SU-DHL-6 (cell line): ENCODE measurements at regions not wholly inside any gene's neighbourhood (a gene's known extent, or its start where the extent isn't known, plus 50 kb on each side); places are given as distances from the start of the nearest gene placed in this dataset.

Source experiments
- H2AFZ ChIP-seq: fragments of 200-600 bp; sonication (generic); 2 replicates; pipeline ENCODE4 v1.6.1; 2014; ENCODE audit warnings: low read depth, mild to moderate bottlenecking, moderate library complexity, mixed read lengths, antibody characterized with exemption, low read length; ENCODE audit not compliant: severe bottlenecking
- H3F3A ChIP-seq: fragments of 200-600 bp; shearing (Covaris generic); 2 replicates; pipeline ENCODE4 v1.6.0; 2016; ENCODE audit warnings: antibody characterized with exemption, mild to moderate bottlenecking; ENCODE audit not compliant: insufficient read depth
- H3K27ac ChIP-seq: fragments of 200-600 bp; sonication (generic); 2 replicates; pipeline ENCODE4 v1.5.1; 2016; ENCODE audit warnings: low read depth, mild to moderate bottlenecking, low read length, moderate library complexity, mixed read lengths
- H3K27me3 ChIP-seq: fragments of 200-600 bp; sonication (generic), shearing (Covaris generic); 2 replicates; pipeline ENCODE4 v1.6.0; 2014; ENCODE audit warnings: mild to moderate bottlenecking, low read length
- H3K36me3 ChIP-seq: fragments of 200-600 bp; sonication (generic); 2 replicates; pipeline ENCODE4 v1.6.1; 2014; ENCODE audit warnings: mild to moderate bottlenecking, low read length, mixed read lengths
- H3K4me2 ChIP-seq: fragments of 300-600, 200-600 bp; shearing (Covaris generic), sonication (generic); 2 replicates; pipeline ENCODE4 v1.6.0; 2014; ENCODE audit warnings: low read length, low read depth, mild to moderate bottlenecking; ENCODE audit not compliant: poor library complexity, severe bottlenecking
- H3K4me3 ChIP-seq: fragments of 200-600 bp; sonication (generic); 2 replicates; pipeline ENCODE4 v1.5.1; 2014; ENCODE audit warnings: antibody characterized with exemption, low read length, mild to moderate bottlenecking, mixed read lengths; ENCODE audit not compliant: insufficient read depth, poor library complexity, severe bottlenecking
- H3K79me2 ChIP-seq: fragments of 200-600 bp; sonication (generic); 2 replicates; pipeline ENCODE4 v1.6.1; 2014; ENCODE audit warnings: mild to moderate bottlenecking, low read length, moderate library complexity; ENCODE audit not compliant: insufficient read depth
- H3K9ac ChIP-seq: fragments of 200-600 bp; sonication (generic); 2 replicates; pipeline ENCODE4 v1.7.0; 2014; ENCODE audit warnings: mild to moderate bottlenecking, low read length
- H3K9me2 ChIP-seq: fragments of 200-600 bp; sonication (generic); replicated peaks from 2 replicates; pipeline ENCODE4 v1.6.1; 2014; ENCODE audit warnings: low read length; ENCODE audit not compliant: insufficient read depth
- H3K9me3 ChIP-seq: fragments of 200-600 bp; sonication (generic); 2 replicates; pipeline ENCODE4 v1.6.1; 2014; ENCODE audit warnings: low read length, mixed read lengths; ENCODE audit not compliant: insufficient read depth
- H4K20me1 ChIP-seq: fragments of 200-600 bp; sonication (generic); 2 replicates; pipeline ENCODE4 v1.6.1; 2014; ENCODE audit warnings: low read depth, mild to moderate bottlenecking, antibody characterized with exemption, low read length, moderate library complexity, mixed read lengths
- CTCF ChIP-seq: fragments of 200-600 bp; sonication (generic); IDR thresholded peaks from one replicate; pipeline ENCODE4 v1.5.1; 2017; ENCODE audit warnings: antibody characterized with exemption, mild to moderate bottlenecking, low read length, moderate library complexity; ENCODE audit not compliant: insufficient read depth, poor library complexity, severe bottlenecking
- EZH2phosphoT487 ChIP-seq: fragments of 200-600 bp; sonication (generic), shearing (Covaris generic); conservative IDR thresholded peaks from 2 replicates; pipeline ENCODE4 v1.6.1; 2018; ENCODE audit warnings: mild to moderate bottlenecking, antibody characterized with exemption, low read length, moderate library complexity, mixed read lengths

GRCh38 chr11:79600711-79601110, 159.9 kb upstream of the TENM4 start:
- Histone ChIP-seq H3K4me3 (no peak overlapping the region), H3F3A (no peaks in the 10 kb centered on the region), H4K20me1 (no peaks in the 10 kb centered on the region), H3K9me2 (no peaks in the 10 kb centered on the region), H2AFZ (no peak overlapping the region), H3K36me3 (no peaks in the 10 kb centered on the region), H3K27me3 (no peaks in the 10 kb centered on the region), H3K9me3 (no peaks in the 10 kb centered on the region), H3K4me2 (no peak overlapping the region), H3K9ac (no peak overlapping the region), H3K79me2 (no peaks in the 10 kb centered on the region), H3K27ac (no peak overlapping the region)
- TF ChIP-seq EZH2phosphoT487, result no peak
- TF ChIP-seq CTCF, result no peak

DNA sequence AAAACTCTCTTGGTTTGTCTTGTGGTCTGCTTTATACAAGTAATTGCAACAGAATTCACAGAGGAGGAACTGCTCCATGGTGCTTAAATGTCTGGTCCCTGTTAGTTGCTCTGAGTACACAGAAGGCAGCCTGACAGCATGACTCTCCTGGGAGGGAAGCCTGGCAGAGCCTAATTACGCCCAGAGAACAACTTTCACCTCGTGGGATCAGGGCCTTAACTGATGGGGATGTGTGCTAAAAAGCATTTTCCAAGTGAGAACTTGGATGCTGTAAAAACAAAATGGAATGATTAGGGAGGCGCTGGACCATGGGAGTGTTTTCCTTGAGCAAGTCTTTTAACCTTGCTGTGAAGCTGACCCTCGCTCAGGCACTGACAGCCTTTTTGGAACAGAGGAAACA, 154.0 kb upstream of the TENM4 start:
- Histone ChIP-seq H3K9ac (no peak overlapping the region), H3K4me2 (no peak overlapping the region), H3K27me3 (no peaks in the 10 kb centered on the region), H4K20me1 (no peaks in the 10 kb centered on the region), H2AFZ (no peak overlapping the region), H3F3A (no peaks in the 10 kb centered on the region), H3K9me2 (no peaks in the 10 kb centered on the region), H3K4me3 (no peak overlapping the region), H3K79me2 (no peaks in the 10 kb centered on the region), H3K36me3 (no peaks in the 10 kb centered on the region), H3K27ac (no peak overlapping the region), H3K9me3 (no peaks in the 10 kb centered on the region)
- TF ChIP-seq EZH2phosphoT487 (no peak), CTCF (no peak)

GRCh38 chr11:79592824-79593223, 152.0 kb upstream of the TENM4 start:
- Histone ChIP-seq H3K79me2 (no peaks in the 10 kb centered on the region), H3K9ac (no peak overlapping the region), H3K27ac (no peak overlapping the region), H3F3A (no peaks in the 10 kb centered on the region), H3K9me2 (no peaks in the 10 kb centered on the region), H4K20me1 (no peaks in the 10 kb centered on the region), H3K4me2 (no peak overlapping the region), H3K4me3 (no peak overlapping the region), H3K27me3 (no peaks in the 10 kb centered on the region), H3K36me3 (no peaks in the 10 kb centered on the region), H3K9me3 (no peaks in the 10 kb centered on the region), H2AFZ (no peak overlapping the region)
- TF ChIP-seq EZH2phosphoT487 (no peak), CTCF (no peak)

DNA sequence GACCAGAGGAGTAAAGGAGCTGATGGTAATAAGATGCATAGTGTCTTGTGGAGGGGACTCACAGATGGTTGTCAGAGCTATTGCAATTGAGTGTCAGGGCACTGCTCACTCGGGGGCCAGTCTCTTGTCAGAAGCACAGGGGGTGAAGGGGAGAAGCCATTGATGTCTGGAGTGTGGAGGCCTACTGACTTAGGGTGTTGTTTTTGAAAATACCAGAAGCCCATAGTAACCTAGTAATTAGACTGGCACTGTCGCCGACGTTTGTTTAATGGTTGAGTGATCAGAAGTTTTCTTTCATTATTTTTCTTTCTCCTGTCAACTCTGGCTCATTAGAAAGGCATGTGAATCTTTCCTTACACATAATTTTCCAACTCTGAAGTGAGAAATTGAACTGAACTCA, 151.6 kb upstream of the TENM4 start:
- H3K4me3 ChIP-seq, result no peak overlapping the region
- H2AFZ ChIP-seq, result no peak overlapping the region
- no peaks in the 10 kb centered on the region for H3K9me3 ChIP-seq
- H3K27ac ChIP-seq, result no peak overlapping the region
- H3K9me2 ChIP-seq, result no peaks in the 10 kb centered on the region
- H3K36me3 ChIP-seq, result no peaks in the 10 kb centered on the region
- no peaks in the 10 kb centered on the region for H4K20me1 ChIP-seq
- no peaks in the 10 kb centered on the region for H3F3A ChIP-seq
- TF ChIP-seq EZH2phosphoT487 (no peak), CTCF (no peak)
- H3K4me2 ChIP-seq, result no peak overlapping the region
- H3K79me2 ChIP-seq, result no peaks in the 10 kb centered on the region
- H3K9ac ChIP-seq, result no peak overlapping the region
- H3K27me3 ChIP-seq, result no peaks in the 10 kb centered on the region
